Suprapubic skin (tissue), 4 donors: ENCODE measurements at regions not wholly inside any gene's neighbourhood (a gene's known extent, or its start where the extent isn't known, plus 50 kb on each side); places are given as distances from the start of the nearest gene placed in this dataset.

Experiments
- DNase-seq, 2 donors: peaks; one replicate each; pipeline ENCODE4 v3.0.0-alpha.2; 2019; ENCODE audit warnings: low spot score in 2 of 2
- H3K27ac ChIP-seq: fragments of 200-600 bp; sonication (generic); one replicate; pipeline ENCODE4 v1.5.1; 2019
- H3K27me3 ChIP-seq: fragments of 200-600 bp; sonication (generic); one replicate; pipeline ENCODE4 v1.5.1; 2019
- H3K36me3 ChIP-seq: fragments of 200-600 bp; sonication (generic); one replicate; pipeline ENCODE4 v1.5.1; 2019
- H3K4me1 ChIP-seq: fragments of 200-600 bp; sonication (generic); one replicate; pipeline ENCODE4 v1.5.1; 2019
- H3K4me3 ChIP-seq: fragments of 200-600 bp; sonication (generic); one replicate; pipeline ENCODE4 v1.5.1; 2019; ENCODE audit warnings: mild to moderate bottlenecking
- H3K9me3 ChIP-seq: fragments of 200-600 bp; sonication (generic); one replicate; pipeline ENCODE4 v1.5.1; 2019
- CTCF ChIP-seq, 2 donors: fragments of 200-600 bp in 1 of 2; fragments of 450-650 bp in 1 of 2; sonication (generic) in 1 of 2; IDR thresholded peaks; one replicate each; pipeline ENCODE4 v1.5.1; 2016 to 2019; ENCODE audit warnings: antibody characterized with exemption in 2 of 2, mild to moderate bottlenecking in 1 of 2, moderate library complexity in 1 of 2
- EP300 ChIP-seq: sonication (generic); formaldehyde crosslinking; IDR thresholded peaks from one replicate; pipeline ENCODE4 v1.6.1; 2017; ENCODE audit warnings: antibody characterized with exemption
- POLR2A ChIP-seq, 2 donors: fragments of 450-650 bp; IDR thresholded peaks; one replicate each; pipeline ENCODE4 v1.6.1; 2017; ENCODE audit warnings: antibody characterized with exemption in 2 of 2, mild to moderate bottlenecking in 2 of 2, moderate library complexity in 2 of 2
- POLR2AphosphoS5 ChIP-seq, 3 donors: sonication (generic); formaldehyde crosslinking; IDR thresholded peaks; one replicate each; pipeline ENCODE4 v1.6.1; 2017; ENCODE audit warnings: antibody characterized with exemption in 3 of 3
- WGBS: methylation state at CpG from one replicate; pipeline ENCODE4 v1.1.5; 2018; 5-methylcytosine and 5-hydroxymethylcytosine counted together

GRCh38 chr2:118231759-118232158 lies 143.5 kb downstream of the INSIG2 start:
- H3K9me3 ChIP-seq = no peaks in the 10 kb centered on the region
- WGBS = 90% methylated on average over 6 of the region's 6 CpGs
- no peaks in the 10 kb centered on the region for H3K36me3 ChIP-seq
- H3K4me1 ChIP-seq = peaks cover 6% of the 10 kb centered on the region
- no peak for DNase-seq
- no peak overlapping the region for H3K27ac ChIP-seq
- H3K4me3 ChIP-seq = no peak overlapping the region
- TF ChIP-seq POLR2AphosphoS5 (IDR thresholded peaks at IDR 0.05) = no peak
- TF ChIP-seq EP300 = no peak
- TF ChIP-seq POLR2A (IDR thresholded peaks at IDR 0.05) = no peak
- TF ChIP-seq CTCF (IDR thresholded peaks at IDR 0.05) = no peak
- H3K27me3 ChIP-seq = peaks cover 21% of the 10 kb centered on the region

- Histone ChIP-seq H3K9me3 (no peaks in the 10 kb centered on the region), H3K4me3 (no peak overlapping the region), H3K4me1 (peaks cover 26% of the 10 kb centered on the region), H3K36me3 (no peaks in the 10 kb centered on the region), H3K27me3 (peaks cover 45% of the 10 kb centered on the region), H3K27ac (no peak overlapping the region)
- DNase-seq = no peak
- TF ChIP-seq CTCF (IDR thresholded peaks at IDR 0.05) (no peak), POLR2AphosphoS5 (IDR thresholded peaks at IDR 0.05) (no peak), EP300 (no peak), POLR2A (IDR thresholded peaks at IDR 0.05) (no peak)
- 28% methylated on average over 6 of the region's 6 CpGs for WGBS
These were observed 139.6 kb downstream of the INSIG2 start for GRCh38 chr2:118227698-118228508.

GRCh38 chr2:118225666-118226065 lies 137.4 kb downstream of the INSIG2 start:
- H3K36me3 ChIP-seq = no peaks in the 10 kb centered on the region
- H3K27ac ChIP-seq = peak overlapping the region; percentile 75
- TF ChIP-seq POLR2A (IDR thresholded peaks at IDR 0.05) = no peak
- TF ChIP-seq EP300 = no peak
- TF ChIP-seq CTCF (IDR thresholded peaks at IDR 0.05) = no peak
- TF ChIP-seq POLR2AphosphoS5 (IDR thresholded peaks at IDR 0.05) = no peak
- no peak for DNase-seq
- H3K4me1 ChIP-seq = peaks cover 32% of the 10 kb centered on the region
- no peaks in the 10 kb centered on the region for H3K9me3 ChIP-seq
- 64% methylated on average over 9 of the region's 9 CpGs for WGBS
- H3K4me3 ChIP-seq = no peak overlapping the region
- H3K27me3 ChIP-seq = peaks cover 54% of the 10 kb centered on the region

GRCh38 chr2:118224895-118225311 lies 136.6 kb downstream of the INSIG2 start:
- no peak for DNase-seq
- Histone ChIP-seq H3K4me1 (peaks cover 32% of the 10 kb centered on the region), H3K9me3 (no peaks in the 10 kb centered on the region), H3K27me3 (peaks cover 54% of the 10 kb centered on the region), H3K27ac (peak overlapping the region; percentile 75), H3K36me3 (no peaks in the 10 kb centered on the region), H3K4me3 (peak overlapping the region; percentile 52)
- WGBS = 56% methylated on average over 15 of the region's 15 CpGs
- TF ChIP-seq POLR2AphosphoS5 (IDR thresholded peaks at IDR 0.05) (no peak), POLR2A (IDR thresholded peaks at IDR 0.05) (no peak), EP300 (no peak), CTCF (IDR thresholded peaks at IDR 0.05) (no peak)

GRCh38 chr2:118223992-118224894 lies 136.0 kb downstream of the INSIG2 start:
- 29% methylated on average over 47 of the region's 77 CpGs for WGBS
- Histone ChIP-seq H3K27ac (peak overlapping the region; percentile 75), H3K27me3 (peaks cover 54% of the 10 kb centered on the region), H3K36me3 (no peaks in the 10 kb centered on the region), H3K4me3 (peak overlapping the region; percentile 52), H3K4me1 (peaks cover 32% of the 10 kb centered on the region), H3K9me3 (no peaks in the 10 kb centered on the region)
- peak in 1 of 2 donors; percentile 69 for DNase-seq
- TF ChIP-seq POLR2A (IDR thresholded peaks at IDR 0.05) = no peak
